ENCODE measurements at regions not wholly inside any gene's neighbourhood (a gene's known extent, or its start where the extent isn't known, plus 50 kb on each side); places are given as distances from the start of the nearest gene placed in this dataset.

- TF ChIP-seq CTCF (IDR thresholded peaks at IDR 0.05; ENCODE audit: extremely low read depth, low read depth, low read length) = no peak
- no peak overlapping the region for H3K4me3 ChIP-seq (ENCODE audit: insufficient read depth, low read length)
- no peaks in the 10 kb centered on the region for H4K20me1 ChIP-seq (ENCODE audit: insufficient read depth, low read length)
- H3K79me2 ChIP-seq (ENCODE audit: insufficient read depth, low read length) = no peaks in the 10 kb centered on the region
- H3K36me3 ChIP-seq (ENCODE audit: insufficient read depth, low read length) = no peaks in the 10 kb centered on the region
- no peak overlapping the region for H3K4me2 ChIP-seq (ENCODE audit: insufficient read depth, low read length)
- H3K27ac ChIP-seq (ENCODE audit: low read depth, low read length) = no peak overlapping the region
- H3K27me3 ChIP-seq (ENCODE audit: insufficient read depth, low read length) = no peaks in the 10 kb centered on the region
- H3K4me1 ChIP-seq (ENCODE audit: insufficient read depth, low read length) = no peaks in the 10 kb centered on the region
- no peak for DNase-seq (ENCODE audit: insufficient read length, low spot score, missing footprints)
- no peaks in the 10 kb centered on the region for H3K9me3 ChIP-seq (ENCODE audit: low read depth, low read length)
- no peak overlapping the region for H2AFZ ChIP-seq (ENCODE audit: low read length)
These were observed 151.0 kb upstream of the RAB4A start for GRCh38 chr1:229119876-229120275.

GRCh38 chr1:229121845-229122436, 149.0 kb upstream of the RAB4A start:
- H3K4me1 ChIP-seq (ENCODE audit: insufficient read depth, low read length) = no peaks in the 10 kb centered on the region
- H3K9me3 ChIP-seq (ENCODE audit: low read depth, low read length) = no peaks in the 10 kb centered on the region
- no peaks in the 10 kb centered on the region for H3K27me3 ChIP-seq (ENCODE audit: insufficient read depth, low read length)
- no peaks in the 10 kb centered on the region for H3K36me3 ChIP-seq (ENCODE audit: insufficient read depth, low read length)
- H2AFZ ChIP-seq (ENCODE audit: low read length) = no peak overlapping the region
- H3K27ac ChIP-seq (ENCODE audit: low read depth, low read length) = no peak overlapping the region
- no peaks in the 10 kb centered on the region for H4K20me1 ChIP-seq (ENCODE audit: insufficient read depth, low read length)
- H3K4me2 ChIP-seq (ENCODE audit: insufficient read depth, low read length) = no peak overlapping the region
- no peaks in the 10 kb centered on the region for H3K79me2 ChIP-seq (ENCODE audit: insufficient read depth, low read length)
- no peak for TF ChIP-seq CTCF (IDR thresholded peaks at IDR 0.05; ENCODE audit: extremely low read depth, low read depth, low read length)
- no peak for DNase-seq (ENCODE audit: insufficient read length, low spot score, missing footprints)
- no peak overlapping the region for H3K4me3 ChIP-seq (ENCODE audit: insufficient read depth, low read length)

- Histone ChIP-seq H3K27me3 (ENCODE audit: insufficient read depth, low read length) (no peaks in the 10 kb centered on the region), H4K20me1 (ENCODE audit: insufficient read depth, low read length) (no peaks in the 10 kb centered on the region), H3K27ac (ENCODE audit: low read depth, low read length) (no peak overlapping the region), H3K36me3 (ENCODE audit: insufficient read depth, low read length) (no peaks in the 10 kb centered on the region), H3K9me3 (ENCODE audit: low read depth, low read length) (no peaks in the 10 kb centered on the region), H2AFZ (ENCODE audit: low read length) (no peak overlapping the region), H3K79me2 (ENCODE audit: insufficient read depth, low read length) (no peaks in the 10 kb centered on the region), H3K4me2 (ENCODE audit: insufficient read depth, low read length) (no peak overlapping the region), H3K4me1 (ENCODE audit: insufficient read depth, low read length) (no peaks in the 10 kb centered on the region), H3K4me3 (ENCODE audit: insufficient read depth, low read length) (no peak overlapping the region)
- DNase-seq (ENCODE audit: insufficient read length, low spot score, missing footprints) = no peak
- TF ChIP-seq CTCF (IDR thresholded peaks at IDR 0.05; ENCODE audit: extremely low read depth, low read depth, low read length) = no peak
These were observed 148.3 kb upstream of the RAB4A start for GRCh38 chr1:229122606-229123005.

- no peak overlapping the region for H3K27ac ChIP-seq (ENCODE audit: low read depth, low read length)
- H3K4me1 ChIP-seq (ENCODE audit: insufficient read depth, low read length) = no peaks in the 10 kb centered on the region
- no peak overlapping the region for H2AFZ ChIP-seq (ENCODE audit: low read length)
- no peaks in the 10 kb centered on the region for H3K79me2 ChIP-seq (ENCODE audit: insufficient read depth, low read length)
- TF ChIP-seq CTCF (IDR thresholded peaks at IDR 0.05; ENCODE audit: extremely low read depth, low read depth, low read length) = no peak
- no peaks in the 10 kb centered on the region for H3K36me3 ChIP-seq (ENCODE audit: insufficient read depth, low read length)
- DNase-seq (ENCODE audit: insufficient read length, low spot score, missing footprints) = no peak
- H4K20me1 ChIP-seq (ENCODE audit: insufficient read depth, low read length) = no peaks in the 10 kb centered on the region
- no peaks in the 10 kb centered on the region for H3K27me3 ChIP-seq (ENCODE audit: insufficient read depth, low read length)
- no peak overlapping the region for H3K4me3 ChIP-seq (ENCODE audit: insufficient read depth, low read length)
- no peak overlapping the region for H3K4me2 ChIP-seq (ENCODE audit: insufficient read depth, low read length)
- H3K9me3 ChIP-seq (ENCODE audit: low read depth, low read length) = no peaks in the 10 kb centered on the region
These were observed 146.8 kb upstream of the RAB4A start for GRCh38 chr1:229124116-229124515.
